Tibial nerve (tissue), 3 donors: ENCODE measurements at regions not wholly inside any gene's neighbourhood (a gene's known extent, or its start where the extent isn't known, plus 50 kb on each side); places are given as distances from the start of the nearest gene placed in this dataset.
"Not testable (repeated sequence)": the region's sequence is repeated elsewhere in the genome, so short reads cannot be mapped to it uniquely, and the experiment has no call there.

Experiments used
- CTCF ChIP-seq, 5 experiments: fragments of 200-600 bp in 3 of 5; fragments of 450-650 bp in 2 of 5; sonication (generic) in 3 of 5; IDR thresholded peaks; one replicate each; pipeline ENCODE4 v1.5.1; 2016 to 2019; ENCODE audit warnings: antibody characterized with exemption in 5 of 5, mild to moderate bottlenecking in 3 of 5, moderate library complexity in 2 of 5
- POLR2A ChIP-seq, 2 donors: fragments of 450-650 bp; IDR thresholded peaks; one replicate each; pipeline ENCODE4 v1.6.1; 2017; ENCODE audit warnings: antibody characterized with exemption in 2 of 2, mild to moderate bottlenecking in 2 of 2, moderate library complexity in 2 of 2

- not testable (repeated sequence) for TF ChIP-seq CTCF, POLR2A (IDR thresholded peaks at IDR 0.05)
Measured at GRCh38 chr16:59518721-59519120, 784.6 kb upstream of the GOT2 start.
